NCI-H2081 (cell line): ENCODE measurements at regions not wholly inside any gene's neighbourhood (a gene's known extent, or its start where the extent isn't known, plus 50 kb on each side); places are given as distances from the start of the nearest gene placed in this dataset.

Experiments used
- DNase-seq, 2 experiments: peaks; one replicate each; lab custom pipeline; 2025; lab: John Stamatoyannopoulos, UW

DNA sequence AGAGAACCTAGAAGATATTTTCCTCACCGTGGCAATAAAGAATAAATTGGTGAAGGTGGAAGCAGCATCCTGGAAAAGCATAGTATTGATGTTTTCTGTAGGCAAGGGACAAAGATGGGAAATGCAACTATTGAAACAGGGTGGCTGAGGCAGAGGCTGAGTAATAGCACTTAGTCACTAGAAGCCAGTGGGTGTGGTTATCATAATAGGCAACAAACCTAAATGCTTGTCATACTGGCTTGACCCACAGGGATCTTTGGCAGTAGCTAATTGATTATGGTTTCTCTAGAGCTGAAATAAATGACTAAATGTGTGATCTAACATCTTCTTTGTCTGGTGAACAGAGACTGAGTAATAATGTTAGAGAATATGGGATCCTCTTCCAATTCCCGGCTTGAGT is 353.6 kb upstream of the RPS6KA3 start:
- no peak for DNase-seq

DNA sequence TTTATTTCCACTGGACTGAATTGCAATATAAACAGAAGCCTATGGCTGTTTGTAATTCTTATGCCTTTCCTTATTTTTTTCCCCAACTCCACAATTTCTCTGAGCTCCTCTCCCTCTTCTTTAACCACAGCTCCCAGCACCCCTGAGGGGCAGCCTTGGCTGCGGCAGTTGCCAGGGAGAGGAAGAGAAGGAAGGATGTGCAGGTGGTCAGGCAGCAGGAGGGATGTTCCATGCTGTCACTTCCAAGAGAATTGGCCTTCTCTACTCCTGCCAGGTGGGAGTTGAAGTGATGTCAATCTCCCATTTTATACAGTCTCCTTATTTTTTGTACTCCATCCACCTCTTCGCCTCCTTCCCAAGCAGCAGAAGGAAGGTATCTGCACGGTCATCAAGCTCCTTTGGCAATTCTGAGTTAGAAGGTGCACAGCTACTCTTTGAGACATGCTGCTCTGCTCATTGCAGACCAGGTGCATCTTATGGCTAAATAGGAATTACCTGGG is 343.3 kb upstream of the RPS6KA3 start:
- peak in 1 of 2 experiments; percentile 18 for DNase-seq

DNA sequence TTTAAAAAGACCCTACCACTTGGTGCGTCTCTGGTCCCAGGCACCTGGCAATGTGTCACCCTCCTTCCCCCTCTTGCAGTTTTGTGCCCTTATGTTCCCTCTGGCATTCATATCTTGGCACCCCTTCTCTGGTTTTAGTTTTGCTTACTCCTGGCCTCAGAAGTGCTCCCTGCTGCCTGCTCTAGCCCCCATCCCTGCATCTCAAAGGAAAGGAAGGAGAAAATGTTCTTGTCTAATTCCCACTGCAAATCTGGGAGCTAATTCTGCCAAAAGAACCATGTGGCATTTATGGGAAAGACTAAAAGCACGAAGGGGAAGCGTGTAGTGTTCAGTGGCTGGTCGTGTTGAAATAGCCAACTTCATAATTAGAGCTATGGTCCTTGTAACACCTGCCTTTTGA is 340.1 kb upstream of the RPS6KA3 start:
- no peak for DNase-seq

GRCh38 chrX:20596856-20597255 is 330.1 kb upstream of the RPS6KA3 start:
- no peak for DNase-seq

DNA sequence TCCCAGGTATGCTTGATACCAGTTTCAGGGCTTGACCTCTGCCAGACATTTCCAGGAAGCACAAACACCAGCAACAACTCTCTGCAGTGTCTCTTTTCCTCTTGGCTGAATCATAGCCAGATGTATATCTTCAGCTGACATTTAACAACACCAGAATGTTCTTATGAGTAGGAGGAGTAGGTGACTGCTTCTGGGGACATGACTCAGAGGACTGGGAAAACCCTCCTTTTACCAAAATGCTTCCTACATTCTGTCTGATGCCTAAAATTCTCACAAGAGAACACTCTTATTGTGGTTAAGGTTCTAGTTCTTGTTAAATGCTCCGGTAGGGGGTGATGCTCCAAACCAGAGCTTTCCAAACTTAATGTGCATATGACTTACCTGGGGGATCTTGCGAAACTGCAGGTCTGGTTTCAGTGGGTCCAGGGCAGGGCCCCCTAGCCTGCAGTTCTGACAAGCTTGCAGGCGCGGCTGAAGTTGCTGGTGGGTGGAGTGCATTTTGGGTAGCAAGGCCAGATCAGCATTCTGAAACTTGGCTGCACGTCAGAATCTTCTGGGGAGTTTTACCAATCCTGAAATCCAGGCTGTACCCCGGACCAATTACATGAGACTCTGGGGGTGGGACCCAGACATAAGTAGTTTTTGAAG is 329.3 kb upstream of the RPS6KA3 start:
- DNase-seq = no peak

- no peak for DNase-seq
Measured at GRCh38 chrX:20594985-20595384, 328.3 kb upstream of the RPS6KA3 start.

- no peak for DNase-seq
Measured at GRCh38 chrX:20593836-20594235, 327.1 kb upstream of the RPS6KA3 start.

DNA sequence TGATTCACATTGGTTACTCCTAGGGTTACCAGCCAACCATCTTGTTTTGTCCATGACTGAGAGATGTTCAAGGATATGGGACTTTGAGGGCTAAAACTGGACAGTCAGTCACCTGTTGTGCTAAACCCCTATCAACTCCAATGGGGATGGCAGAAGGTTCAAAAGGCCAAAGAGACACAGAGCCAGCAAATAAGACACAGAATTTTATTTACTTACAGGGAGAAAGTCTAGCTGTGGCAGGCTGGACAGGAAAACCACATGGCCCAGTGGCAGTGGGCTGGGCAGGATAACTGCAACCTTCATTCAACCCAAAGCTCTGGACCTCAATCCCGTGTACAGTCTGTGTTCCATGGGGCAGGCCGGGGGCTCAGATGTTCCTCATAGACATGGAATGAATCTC is 326.7 kb upstream of the RPS6KA3 start:
- no peak for DNase-seq

DNA sequence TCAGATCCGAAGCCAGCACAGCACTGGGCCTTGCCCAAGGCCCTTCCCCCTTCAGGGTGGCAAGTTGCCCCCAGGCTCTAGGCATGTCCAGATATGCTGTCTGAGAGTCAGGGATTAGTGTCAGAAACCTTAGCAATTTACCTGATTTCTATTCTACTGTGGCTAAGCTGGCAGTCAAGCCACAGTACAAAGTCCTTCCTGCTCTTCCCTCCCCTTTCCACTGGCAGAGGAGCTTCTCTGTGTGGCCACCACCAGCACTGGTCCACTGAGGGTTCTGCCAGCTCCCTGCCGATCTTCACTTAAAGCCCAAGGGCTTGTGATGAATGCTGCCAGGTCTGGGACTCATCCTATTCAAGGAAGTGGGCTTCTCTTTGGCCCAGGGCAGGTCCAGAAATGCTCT is 324.5 kb upstream of the RPS6KA3 start:
- DNase-seq = no peak

DNA sequence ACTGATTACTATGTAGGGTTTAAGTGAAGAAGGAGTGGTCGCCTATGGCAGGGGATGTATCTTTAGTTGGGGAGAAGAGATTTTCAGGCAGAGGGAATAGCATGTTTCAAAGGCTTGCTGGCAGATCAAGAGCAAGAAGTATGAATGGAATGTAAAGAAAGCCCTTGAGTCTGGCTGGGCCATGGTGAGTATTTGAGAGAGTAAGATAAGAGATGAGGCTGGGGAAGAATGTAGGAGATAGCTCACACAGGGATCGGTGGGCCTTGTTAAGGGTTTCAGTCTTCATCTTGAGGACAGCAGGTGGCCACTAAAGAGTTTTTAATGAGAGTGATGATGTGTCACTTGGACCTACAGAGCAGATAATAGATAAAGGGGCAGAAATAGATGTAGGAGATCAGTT is 319.1 kb upstream of the RPS6KA3 start:
- no peak for DNase-seq

GRCh38 chrX:20571611-20572010 is 304.9 kb upstream of the RPS6KA3 start:
- DNase-seq = no peak

GRCh38 chrX:20567108-20567507 is 300.4 kb upstream of the RPS6KA3 start:
- DNase-seq = no peak

- no peak for DNase-seq
Measured at GRCh38 chrX:20547611-20548051, 280.9 kb upstream of the RPS6KA3 start.

GRCh38 chrX:20545538-20545937 is 278.8 kb upstream of the RPS6KA3 start:
- DNase-seq = no peak

DNA sequence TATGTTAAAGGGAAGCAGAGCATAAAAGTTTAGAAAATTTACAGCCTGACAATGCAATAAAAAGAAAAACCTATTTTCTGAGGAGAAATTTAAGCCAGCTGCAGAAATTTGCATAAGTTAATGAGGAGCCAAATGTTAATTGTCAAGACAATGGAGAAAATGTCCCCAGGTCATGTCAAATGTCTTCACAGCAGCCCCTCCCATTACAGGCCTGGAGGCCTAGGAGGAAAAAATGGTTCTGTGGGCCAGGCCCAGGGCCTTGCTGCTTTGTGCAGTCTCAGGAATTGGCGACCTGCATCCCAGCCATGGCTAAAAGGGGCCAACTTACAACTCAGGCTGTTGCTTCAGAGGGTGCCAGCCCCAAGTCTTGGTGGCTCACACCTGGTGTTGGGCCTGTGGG is 275.4 kb upstream of the RPS6KA3 start:
- DNase-seq = no peak

GRCh38 chrX:20538974-20539373 is 272.3 kb upstream of the RPS6KA3 start:
- DNase-seq = no peak

DNA sequence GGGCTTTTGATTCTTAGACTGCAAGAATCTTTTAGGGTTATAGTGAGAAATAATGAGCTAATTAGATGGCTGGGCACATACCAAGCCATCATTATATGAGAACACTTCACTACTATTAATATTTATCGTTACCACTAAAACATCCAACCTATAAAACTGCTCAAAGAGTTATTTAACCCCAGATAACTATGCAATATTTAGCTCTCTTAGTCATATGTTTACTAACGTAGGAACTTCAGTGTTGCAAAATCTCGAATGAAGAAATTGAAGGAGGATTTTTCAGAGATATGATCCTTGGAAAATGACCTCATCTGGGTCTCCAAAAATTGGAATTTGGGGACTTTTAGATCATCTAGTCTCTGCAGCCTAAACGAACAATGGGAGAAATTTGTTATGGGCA is 265.0 kb upstream of the RPS6KA3 start:
- no peak for DNase-seq

DNA sequence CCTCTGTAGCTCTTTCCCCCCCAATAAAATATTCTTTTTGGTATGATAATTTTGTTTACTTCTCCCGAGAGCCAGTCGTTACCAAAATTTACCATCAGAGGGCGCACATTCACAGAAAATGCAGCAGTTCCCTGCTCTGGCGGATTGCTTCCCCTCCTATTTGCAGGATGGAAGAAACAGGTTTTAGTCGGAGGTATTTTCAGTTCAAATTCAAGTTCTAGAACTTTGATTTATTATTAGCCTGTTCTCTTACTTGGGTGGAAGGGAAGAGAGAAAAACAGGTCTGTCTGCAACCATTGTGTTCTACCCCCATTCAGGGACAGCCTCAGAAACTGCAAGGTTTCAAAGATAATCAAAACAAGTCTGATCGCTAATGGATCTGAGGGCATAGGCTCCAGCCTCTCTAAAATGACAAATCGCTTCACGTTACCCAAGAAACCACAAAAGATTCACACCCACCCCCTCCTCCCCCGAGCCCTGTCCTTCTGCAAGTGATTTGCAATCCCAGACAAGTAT is 263.8 kb upstream of the RPS6KA3 start:
- DNase-seq = peak; percentile 58 to 63

DNA sequence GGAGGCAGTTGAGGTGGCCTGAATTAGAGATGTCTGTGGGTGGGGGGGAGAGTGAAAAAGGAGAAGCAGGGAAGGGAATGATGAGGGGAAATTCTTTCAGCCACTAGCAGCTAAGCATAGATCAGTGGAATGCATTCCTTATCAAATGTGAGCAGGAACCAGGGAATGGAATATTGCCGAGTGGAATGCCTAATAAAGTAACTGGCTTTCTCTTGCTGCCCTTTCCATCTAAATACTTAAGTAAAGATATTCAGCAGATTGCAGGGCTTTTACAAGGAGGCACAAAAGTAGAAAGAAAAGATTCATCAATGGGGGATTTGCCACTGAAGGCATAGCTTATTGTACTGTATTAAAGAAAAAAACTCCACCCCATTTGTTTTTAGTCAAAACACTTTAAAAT is 263.0 kb upstream of the RPS6KA3 start:
- no peak for DNase-seq

DNA sequence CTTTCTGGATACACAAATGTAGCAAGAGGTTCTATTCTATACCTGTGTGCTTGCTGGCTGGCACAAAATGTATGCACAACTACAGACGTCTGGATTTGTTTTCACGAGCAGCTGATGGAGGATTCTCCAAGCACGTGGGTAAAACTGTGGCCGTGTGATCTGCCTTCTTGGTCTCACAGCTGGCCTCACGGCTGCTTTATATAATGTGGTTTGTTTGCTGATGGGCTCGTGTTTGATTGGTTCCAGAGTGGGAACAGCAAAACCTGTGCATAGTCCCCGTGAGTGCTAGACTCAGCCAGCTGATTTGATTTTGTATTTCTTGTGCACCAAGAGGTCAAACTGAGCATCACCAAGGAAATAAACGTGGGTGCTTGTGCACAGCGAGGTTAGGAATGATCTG is 262.6 kb upstream of the RPS6KA3 start:
- DNase-seq = no peak

DNA sequence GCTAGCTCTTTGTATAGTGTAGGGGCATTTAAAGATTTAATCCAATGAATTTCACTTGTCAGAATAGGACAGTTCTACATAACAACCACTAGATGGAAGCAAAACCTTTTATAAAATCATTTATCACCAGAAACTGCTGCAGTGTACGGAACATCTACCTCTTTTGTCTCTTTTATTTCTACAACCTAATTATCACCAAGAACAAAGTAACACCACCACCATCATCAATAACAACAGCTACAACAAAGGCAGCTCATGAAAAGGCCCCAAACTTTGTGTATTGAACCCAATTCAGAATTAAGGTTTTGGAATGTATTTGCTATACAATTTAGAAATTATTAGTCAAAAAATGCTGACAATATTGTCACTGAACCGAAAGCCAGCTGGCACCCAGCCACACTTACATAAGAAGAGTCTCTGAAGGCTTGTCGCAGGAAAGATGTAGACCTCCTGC is 260.9 kb upstream of the RPS6KA3 start:
- peak; percentile 6 to 45 for DNase-seq

DNA sequence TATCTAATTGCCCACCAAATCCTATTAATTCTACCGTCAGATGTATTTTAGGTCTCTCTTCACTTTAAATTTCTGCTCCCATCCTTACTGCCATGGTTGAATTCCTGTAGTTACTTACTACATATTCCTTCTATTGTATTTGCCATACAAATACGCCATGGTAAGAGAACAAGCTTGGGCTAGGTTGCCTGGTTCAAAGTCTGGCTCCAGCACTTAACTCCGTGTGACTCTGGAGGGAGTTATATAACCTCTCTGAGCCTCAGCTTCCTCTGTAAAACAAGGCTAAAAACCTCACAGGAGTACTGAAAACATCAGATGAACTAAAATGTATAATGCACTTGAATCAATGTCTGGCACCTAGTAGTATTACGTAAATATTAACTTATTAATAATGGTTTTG is 260.3 kb upstream of the RPS6KA3 start:
- DNase-seq = no peak

DNA sequence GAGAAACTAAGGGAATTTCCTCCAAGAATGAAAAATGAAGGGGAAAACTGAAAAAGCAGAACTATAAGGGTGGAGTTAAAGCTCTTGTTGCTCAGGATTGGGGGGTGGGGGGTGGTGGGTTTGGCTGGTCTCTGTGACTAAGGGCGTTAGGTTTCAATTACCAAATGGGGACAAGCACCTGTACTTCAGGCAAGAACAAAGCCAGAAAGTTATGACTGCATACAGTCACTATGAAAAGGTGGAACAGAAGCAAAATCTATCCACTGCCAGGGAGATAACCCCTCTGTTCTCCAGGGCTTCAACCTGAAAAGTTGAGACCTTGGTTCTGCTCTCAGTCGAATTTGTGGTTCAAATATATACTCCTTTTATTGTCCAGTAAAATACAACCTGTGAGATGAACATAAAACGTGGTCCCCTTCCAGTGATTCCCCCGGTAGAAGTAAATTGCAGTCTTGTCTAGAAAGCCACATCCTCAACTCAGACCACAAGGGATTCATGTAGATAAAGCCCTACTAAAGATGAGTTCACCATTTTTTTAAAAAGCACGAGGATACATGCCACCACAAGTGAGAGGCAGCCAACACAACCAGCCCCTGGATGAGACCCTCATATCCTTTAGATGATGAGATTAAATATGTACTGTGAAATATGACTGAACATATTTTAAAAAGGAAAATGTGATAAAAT is 257.1 kb upstream of the RPS6KA3 start:
- DNase-seq = no peak
